CD4-positive, alpha-beta T cell treated with Interleukin-17A for 1 hour (primary cell): ENCODE measurements at regions not wholly inside any gene's neighbourhood (a gene's known extent, or its start where the extent isn't known, plus 50 kb on each side); places are given as distances from the start of the nearest gene placed in this dataset.
A peak's percentile ranks its signal among the peaks of the same experiment; 100 is the strongest.

Source experiments
- DNase-seq: peaks from one replicate; pipeline ENCODE4 v3.0.0-alpha.2; 2020

GRCh38 chr1:228923973-228924686 is 188.9 kb downstream of the RHOU start:
- DNase-seq: no peak

GRCh38 chr1:228925691-228926090 is 190.4 kb downstream of the RHOU start:
- no peak for DNase-seq

- no peak for DNase-seq
Measured at GRCh38 chr1:228927421-228927820, 192.1 kb downstream of the RHOU start.

- DNase-seq: no peak
Measured at GRCh38 chr1:228927946-228928898, 192.9 kb downstream of the RHOU start.

GRCh38 chr1:228929476-228930027 is 194.3 kb downstream of the RHOU start:
- no peak for DNase-seq

- no peak for DNase-seq
Measured at GRCh38 chr1:228930479-228930957, 195.2 kb downstream of the RHOU start.

GRCh38 chr1:228933753-228934152 is 198.5 kb downstream of the RHOU start:
- DNase-seq: no peak

GRCh38 chr1:228935198-228935663 is 200.0 kb downstream of the RHOU start:
- no peak for DNase-seq

GRCh38 chr1:228935855-228936727 is 200.8 kb downstream of the RHOU start:
- DNase-seq: no peak

GRCh38 chr1:228936881-228937280 is 201.6 kb downstream of the RHOU start:
- DNase-seq: no peak

- no peak for DNase-seq
Measured at GRCh38 chr1:228937351-228937750, 202.1 kb downstream of the RHOU start.

GRCh38 chr1:228937851-228938536 is 202.7 kb downstream of the RHOU start:
- no peak for DNase-seq

GRCh38 chr1:228938537-228938901 is 203.2 kb downstream of the RHOU start:
- peak; percentile 22 for DNase-seq

- DNase-seq: no peak
Measured at GRCh38 chr1:228939001-228939691, 203.9 kb downstream of the RHOU start.

- no peak for DNase-seq
Measured at GRCh38 chr1:228939881-228940392, 204.7 kb downstream of the RHOU start.

GRCh38 chr1:228940526-228940925 is 205.2 kb downstream of the RHOU start:
- DNase-seq: no peak

GRCh38 chr1:228940926-228941325 is 205.6 kb downstream of the RHOU start:
- DNase-seq: no peak

GRCh38 chr1:228941666-228942065 is 206.4 kb downstream of the RHOU start:
- no peak for DNase-seq

GRCh38 chr1:228943436-228943835 is 208.2 kb downstream of the RHOU start:
- DNase-seq: no peak

- DNase-seq: no peak
Measured at GRCh38 chr1:228944296-228944695, 209.0 kb downstream of the RHOU start.

GRCh38 chr1:228944935-228945371 is 209.7 kb downstream of the RHOU start:
- no peak for DNase-seq
